ENCODE measurements at regions not wholly inside any gene's neighbourhood (a gene's known extent, or its start where the extent isn't known, plus 50 kb on each side); places are given as distances from the start of the nearest gene placed in this dataset.

DNA sequence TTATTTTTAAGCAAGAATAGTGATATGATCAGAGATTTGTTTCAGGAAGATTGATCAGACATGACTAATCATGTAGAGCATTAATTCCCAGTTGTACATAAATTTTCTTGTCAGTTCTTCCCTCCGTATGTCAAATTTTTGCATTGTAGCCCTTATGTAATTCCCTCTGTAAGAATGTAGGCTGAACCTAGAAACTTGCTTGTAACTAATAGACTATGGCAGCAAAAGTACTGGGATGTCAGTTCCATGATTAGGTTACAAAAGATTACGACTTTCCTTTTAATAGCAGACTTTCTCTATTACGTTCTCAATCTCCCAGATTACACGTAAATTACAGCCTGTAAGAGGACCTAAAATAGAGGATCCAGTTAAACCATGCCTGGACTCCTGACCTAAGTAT, 79.4 kb upstream of the EPHA7 start:
- 72% methylated on average over 4 of the region's 4 CpGs for WGBS
- TF ChIP-seq, protein P1, sequence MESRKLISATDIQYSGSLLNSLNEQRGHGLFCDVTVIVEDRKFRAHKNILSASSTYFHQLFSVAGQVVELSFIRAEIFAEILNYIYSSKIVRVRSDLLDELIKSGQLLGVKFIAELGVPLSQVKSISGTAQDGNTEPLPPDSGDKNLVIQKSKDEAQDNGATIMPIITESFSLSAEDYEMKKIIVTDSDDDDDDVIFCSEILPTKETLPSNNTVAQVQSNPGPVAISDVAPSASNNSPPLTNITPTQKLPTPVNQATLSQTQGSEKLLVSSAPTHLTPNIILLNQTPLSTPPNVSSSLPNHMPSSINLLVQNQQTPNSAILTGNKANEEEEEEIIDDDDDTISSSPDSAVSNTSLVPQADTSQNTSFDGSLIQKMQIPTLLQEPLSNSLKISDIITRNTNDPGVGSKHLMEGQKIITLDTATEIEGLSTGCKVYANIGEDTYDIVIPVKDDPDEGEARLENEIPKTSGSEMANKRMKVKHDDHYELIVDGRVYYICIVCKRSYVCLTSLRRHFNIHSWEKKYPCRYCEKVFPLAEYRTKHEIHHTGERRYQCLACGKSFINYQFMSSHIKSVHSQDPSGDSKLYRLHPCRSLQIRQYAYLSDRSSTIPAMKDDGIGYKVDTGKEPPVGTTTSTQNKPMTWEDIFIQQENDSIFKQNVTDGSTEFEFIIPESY (IDR thresholded peaks at IDR 0.05), result no peak
- no peak for TF ChIP-seq SP1 (IDR thresholded peaks at IDR 0.05)
- Histone ChIP-seq H3K9ac (ENCODE audit: low read depth in 1 of 2, low read length in 2 of 2) (no peak overlapping the region), H3K4me1 (ENCODE audit: control insufficient read depth in 4 of 4, insufficient read depth in 4 of 4, low read length in 3 of 4) (no peaks in the 10 kb centered on the region), H3K4me3 (ENCODE audit: low read depth in 1 of 3, low read length in 3 of 3) (no peak overlapping the region), H3K27me3 (ENCODE audit: control insufficient read depth in 4 of 4, insufficient read depth in 4 of 4, low read length in 3 of 4) (peaks cover 0 to 2% (median 0%) of the 10 kb centered on the region in 4 donors), H3K36me3 (ENCODE audit: control insufficient read depth in 4 of 4, insufficient read depth in 3 of 4, low read depth in 1 of 4, low read length in 3 of 4) (no peaks in the 10 kb centered on the region), H3K27ac (ENCODE audit: low read depth in 1 of 2, low read length in 2 of 2) (no peak overlapping the region), H3K9me3 (ENCODE audit: control insufficient read depth in 4 of 4, low read length in 3 of 4) (peaks cover 0 to 8% (median 0%) of the 10 kb centered on the region in 4 donors)
- DNase-seq (ENCODE audit: low spot score), result no peak

DNA sequence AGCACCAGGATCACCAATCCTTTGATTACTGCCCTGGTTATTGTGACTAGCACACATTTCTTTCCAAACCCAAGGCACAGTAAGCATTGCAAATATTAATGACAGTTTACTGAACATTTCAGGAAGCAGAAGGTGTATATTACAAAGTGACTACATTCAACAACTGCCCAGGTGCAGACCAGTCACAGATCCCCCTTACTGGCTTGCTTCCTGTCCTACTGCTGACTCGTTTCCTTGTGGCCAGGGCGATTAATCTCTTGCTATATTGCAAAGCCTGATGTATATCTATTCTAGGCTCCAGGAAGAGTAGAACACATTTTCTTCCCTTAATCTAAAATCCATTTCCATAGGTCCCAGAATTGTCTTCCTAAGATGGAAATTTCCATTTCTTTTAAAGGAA, 77.2 kb upstream of the EPHA7 start:
- no peak for DNase-seq (ENCODE audit: low spot score)
- TF ChIP-seq, protein P2, sequence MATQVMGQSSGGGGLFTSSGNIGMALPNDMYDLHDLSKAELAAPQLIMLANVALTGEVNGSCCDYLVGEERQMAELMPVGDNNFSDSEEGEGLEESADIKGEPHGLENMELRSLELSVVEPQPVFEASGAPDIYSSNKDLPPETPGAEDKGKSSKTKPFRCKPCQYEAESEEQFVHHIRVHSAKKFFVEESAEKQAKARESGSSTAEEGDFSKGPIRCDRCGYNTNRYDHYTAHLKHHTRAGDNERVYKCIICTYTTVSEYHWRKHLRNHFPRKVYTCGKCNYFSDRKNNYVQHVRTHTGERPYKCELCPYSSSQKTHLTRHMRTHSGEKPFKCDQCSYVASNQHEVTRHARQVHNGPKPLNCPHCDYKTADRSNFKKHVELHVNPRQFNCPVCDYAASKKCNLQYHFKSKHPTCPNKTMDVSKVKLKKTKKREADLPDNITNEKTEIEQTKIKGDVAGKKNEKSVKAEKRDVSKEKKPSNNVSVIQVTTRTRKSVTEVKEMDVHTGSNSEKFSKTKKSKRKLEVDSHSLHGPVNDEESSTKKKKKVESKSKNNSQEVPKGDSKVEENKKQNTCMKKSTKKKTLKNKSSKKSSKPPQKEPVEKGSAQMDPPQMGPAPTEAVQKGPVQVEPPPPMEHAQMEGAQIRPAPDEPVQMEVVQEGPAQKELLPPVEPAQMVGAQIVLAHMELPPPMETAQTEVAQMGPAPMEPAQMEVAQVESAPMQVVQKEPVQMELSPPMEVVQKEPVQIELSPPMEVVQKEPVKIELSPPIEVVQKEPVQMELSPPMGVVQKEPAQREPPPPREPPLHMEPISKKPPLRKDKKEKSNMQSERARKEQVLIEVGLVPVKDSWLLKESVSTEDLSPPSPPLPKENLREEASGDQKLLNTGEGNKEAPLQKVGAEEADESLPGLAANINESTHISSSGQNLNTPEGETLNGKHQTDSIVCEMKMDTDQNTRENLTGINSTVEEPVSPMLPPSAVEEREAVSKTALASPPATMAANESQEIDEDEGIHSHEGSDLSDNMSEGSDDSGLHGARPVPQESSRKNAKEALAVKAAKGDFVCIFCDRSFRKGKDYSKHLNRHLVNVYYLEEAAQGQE (IDR thresholded peaks at IDR 0.05), result no peak
- TF ChIP-seq TAF1 (conservative IDR thresholded peaks at IDR 0.05), result no peak
- no peak for TF ChIP-seq RXRA (IDR thresholded peaks at IDR 0.05)
- TF ChIP-seq SP1 (IDR thresholded peaks at IDR 0.05), result no peak
- TF ChIP-seq, protein P3, sequence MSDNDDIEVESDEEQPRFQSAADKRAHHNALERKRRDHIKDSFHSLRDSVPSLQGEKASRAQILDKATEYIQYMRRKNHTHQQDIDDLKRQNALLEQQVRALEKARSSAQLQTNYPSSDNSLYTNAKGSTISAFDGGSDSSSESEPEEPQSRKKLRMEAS (IDR thresholded peaks at IDR 0.05), result no peak
- no peak for TF ChIP-seq FOXA1 (IDR thresholded peaks at IDR 0.05)
- Histone ChIP-seq H3K9ac (ENCODE audit: low read depth in 1 of 2, low read length in 2 of 2) (no peak overlapping the region), H3K36me3 (ENCODE audit: control insufficient read depth in 4 of 4, insufficient read depth in 3 of 4, low read depth in 1 of 4, low read length in 3 of 4) (no peaks in the 10 kb centered on the region), H3K4me3 (ENCODE audit: low read depth in 1 of 3, low read length in 3 of 3) (no peak overlapping the region), H3K9me3 (ENCODE audit: control insufficient read depth in 4 of 4, low read length in 3 of 4) (no peaks in the 10 kb centered on the region), H3K4me1 (ENCODE audit: control insufficient read depth in 4 of 4, insufficient read depth in 4 of 4, low read length in 3 of 4) (no peaks in the 10 kb centered on the region), H3K27ac (ENCODE audit: low read depth in 1 of 2, low read length in 2 of 2) (no peak overlapping the region), H3K27me3 (ENCODE audit: control insufficient read depth in 4 of 4, insufficient read depth in 4 of 4, low read length in 3 of 4) (no peaks in the 10 kb centered on the region)
- 57% methylated on average over 2 of the region's 2 CpGs for WGBS

DNA sequence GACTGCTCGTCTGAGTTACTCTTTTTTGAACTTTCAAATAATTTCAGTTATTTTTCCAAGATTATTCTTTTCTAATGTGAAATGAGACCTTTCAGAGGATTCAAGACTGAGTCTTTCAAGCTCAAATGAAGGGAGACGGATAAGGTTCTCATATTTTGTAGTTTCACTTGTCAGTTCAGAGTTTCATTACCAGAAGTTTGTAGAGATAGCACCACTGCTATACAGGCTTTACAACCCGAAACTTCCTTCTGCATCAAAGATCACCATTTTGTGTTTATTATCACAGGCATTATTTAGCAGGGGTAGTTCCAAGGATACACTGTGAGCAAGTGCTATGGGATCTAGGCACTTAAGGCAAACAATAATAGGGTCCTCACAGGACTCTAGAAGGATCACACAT, 74.7 kb upstream of the EPHA7 start:
- Histone ChIP-seq H3K9me3 (ENCODE audit: control insufficient read depth in 4 of 4, low read length in 3 of 4) (no peaks in the 10 kb centered on the region), H3K36me3 (ENCODE audit: control insufficient read depth in 4 of 4, insufficient read depth in 3 of 4, low read depth in 1 of 4, low read length in 3 of 4) (no peaks in the 10 kb centered on the region), H3K4me3 (ENCODE audit: low read depth in 1 of 3, low read length in 3 of 3) (no peak overlapping the region), H3K4me1 (ENCODE audit: control insufficient read depth in 4 of 4, insufficient read depth in 4 of 4, low read length in 3 of 4) (no peaks in the 10 kb centered on the region), H3K27ac (ENCODE audit: low read depth in 1 of 2, low read length in 2 of 2) (no peak overlapping the region), H3K9ac (ENCODE audit: low read depth in 1 of 2, low read length in 2 of 2) (no peak overlapping the region), H3K27me3 (ENCODE audit: control insufficient read depth in 4 of 4, insufficient read depth in 4 of 4, low read length in 3 of 4) (no peaks in the 10 kb centered on the region)
- TF ChIP-seq RXRA (IDR thresholded peaks at IDR 0.05) (no peak), TAF1 (conservative IDR thresholded peaks at IDR 0.05) (no peak), HNF4G (IDR thresholded peaks at IDR 0.05) (no peak), RAD21 (IDR thresholded peaks at IDR 0.05) (no peak), SP1 (IDR thresholded peaks at IDR 0.05) (no peak)
- TF ChIP-seq, protein P3 (IDR thresholded peaks at IDR 0.05), result no peak
- TF ChIP-seq, protein P2 (IDR thresholded peaks at IDR 0.05), result no peak
- WGBS, result 67% methylated on average over 3 of the region's 3 CpGs
- DNase-seq (ENCODE audit: low spot score), result no peak
